ENCODE measurements at regions not wholly inside any gene's neighbourhood (a gene's known extent, or its start where the extent isn't known, plus 50 kb on each side); places are given as distances from the start of the nearest gene placed in this dataset.

GRCh38 chr2:58959996-58960395, 718.9 kb upstream of the FANCL start (continued):
- TF ChIP-seq USF2 (IDR thresholded peaks at IDR 0.05; ENCODE audit: low read length) (no peak), RXRA (IDR thresholded peaks at IDR 0.05; ENCODE audit: insufficient read depth, low read depth, low read length) (no peak), NANOG (IDR thresholded peaks at IDR 0.05; ENCODE audit: insufficient read depth, low read depth, low read length, poor library complexity, severe bottlenecking) (no peak), CHD1 (IDR thresholded peaks at IDR 0.05; ENCODE audit: low read depth, low read length) (no peak), SAP30 (IDR thresholded peaks at IDR 0.05; ENCODE audit: insufficient read depth, insufficient replicate concordance, low read length) (no peak), GABPA (IDR thresholded peaks at IDR 0.05; ENCODE audit: borderline replicate concordance, insufficient read depth, low read length) (no peak)
